SK-N-MC (cell line): ENCODE measurements at regions not wholly inside any gene's neighbourhood (a gene's known extent, or its start where the extent isn't known, plus 50 kb on each side); places are given as distances from the start of the nearest gene placed in this dataset.

Source experiments
- DNase-seq: peaks from one replicate; pipeline ENCODE4 v3.0.0-alpha.2; 2011; ENCODE audit warnings: low read depth, low spot score
- H3K27ac ChIP-seq: fragments of 200-600 bp; sonication (generic); 2 replicates; pipeline ENCODE4 v1.5.1; 2016; ENCODE audit warnings: mixed run types
- H3K36me3 ChIP-seq: fragments of 200-600 bp; sonication (generic); 2 replicates; pipeline ENCODE4 v1.6.1; 2017; ENCODE audit warnings: antibody characterized with exemption, low read length, mixed read lengths; ENCODE audit not compliant: insufficient read depth
- H3K4me3 ChIP-seq: fragments of 200-600 bp; sonication (generic); 2 replicates; pipeline ENCODE4 v1.5.1; 2016
- H3K9ac ChIP-seq: fragments of 200-600 bp; sonication (generic); 2 replicates; pipeline ENCODE4 v1.8.0; 2017; ENCODE audit warnings: mixed run types, mixed read lengths; ENCODE audit not compliant: insufficient read length
- H3K9me3 ChIP-seq: fragments of 200-600 bp; sonication (generic); 2 replicates; pipeline ENCODE4 v1.6.1; 2017; ENCODE audit warnings: low read depth, mild to moderate bottlenecking, antibody characterized with exemption, low read length, moderate library complexity, mixed read lengths
- EZH2 ChIP-seq: fragments of 200-600 bp; sonication (generic); IDR thresholded peaks from one replicate; pipeline ENCODE4 v1.6.1; 2017; ENCODE audit warnings: antibody characterized with exemption
- FOXP2 ChIP-seq: optimal IDR thresholded peaks from 2 replicates; pipeline ENCODE3; 2011; ENCODE audit warnings: mild to moderate bottlenecking, moderate library complexity; ENCODE audit not compliant: insufficient read depth; ENCODE audit errors: extremely low read length, control extremely low read depth
- POLR2AphosphoS5 ChIP-seq: IDR thresholded peaks from 2 replicates; pipeline ENCODE4 v1.6.1; 2012; ENCODE audit warnings: mild to moderate bottlenecking, low read depth, low read length, borderline replicate concordance

- Histone ChIP-seq H3K27ac (no peak overlapping the region), H3K36me3 (no peaks in the 10 kb centered on the region), H3K4me3 (no peak overlapping the region), H3K9ac (no peak overlapping the region), H3K9me3 (no peaks in the 10 kb centered on the region)
- no peak for DNase-seq
- TF ChIP-seq EZH2, result no peak
Observed at GRCh38 chr11:116466801-116467200, 306.0 kb downstream of the BUD13 start.

- TF ChIP-seq FOXP2 (no peak), POLR2AphosphoS5 (no peak), EZH2 (no peak)
- Histone ChIP-seq H3K4me3 (no peak overlapping the region), H3K36me3 (no peaks in the 10 kb centered on the region), H3K9me3 (no peaks in the 10 kb centered on the region), H3K9ac (no peak overlapping the region), H3K27ac (no peak overlapping the region)
- no peak for DNase-seq
Observed at GRCh38 chr11:116466191-116466590, 306.6 kb downstream of the BUD13 start.

- no peak overlapping the region for H3K9ac ChIP-seq
- no peak overlapping the region for H3K4me3 ChIP-seq
- H3K27ac ChIP-seq, result no peak overlapping the region
- DNase-seq, result no peak
- H3K9me3 ChIP-seq, result no peaks in the 10 kb centered on the region
- no peak for TF ChIP-seq FOXP2
- no peak for TF ChIP-seq EZH2
- no peak for TF ChIP-seq POLR2AphosphoS5
- H3K36me3 ChIP-seq, result no peaks in the 10 kb centered on the region
Observed at GRCh38 chr11:116465056-116465455, 307.7 kb downstream of the BUD13 start.

GRCh38 chr11:116461789-116462188 is 311.0 kb downstream of the BUD13 start:
- TF ChIP-seq EZH2, result no peak
- TF ChIP-seq POLR2AphosphoS5, result no peak
- no peak for TF ChIP-seq FOXP2
- no peaks in the 10 kb centered on the region for H3K9me3 ChIP-seq
- DNase-seq, result no peak
- H3K27ac ChIP-seq, result no peak overlapping the region
- no peaks in the 10 kb centered on the region for H3K36me3 ChIP-seq
- no peak overlapping the region for H3K9ac ChIP-seq
- no peak overlapping the region for H3K4me3 ChIP-seq

GRCh38 chr11:116460156-116460920 is 312.4 kb downstream of the BUD13 start:
- Histone ChIP-seq H3K9ac (no peak overlapping the region), H3K36me3 (no peaks in the 10 kb centered on the region), H3K4me3 (no peak overlapping the region), H3K27ac (no peak overlapping the region), H3K9me3 (no peaks in the 10 kb centered on the region)
- no peak for DNase-seq
- TF ChIP-seq EZH2 (no peak), FOXP2 (no peak), POLR2AphosphoS5 (no peak)

- no peak overlapping the region for H3K4me3 ChIP-seq
- no peak overlapping the region for H3K27ac ChIP-seq
- TF ChIP-seq EZH2 (no peak), FOXP2 (no peak), POLR2AphosphoS5 (no peak)
- no peak overlapping the region for H3K9ac ChIP-seq
- no peak for DNase-seq
- no peaks in the 10 kb centered on the region for H3K9me3 ChIP-seq
- no peaks in the 10 kb centered on the region for H3K36me3 ChIP-seq
Observed at GRCh38 chr11:116459185-116460045, 313.4 kb downstream of the BUD13 start.

GRCh38 chr11:116458546-116458945 is 314.2 kb downstream of the BUD13 start:
- no peak for DNase-seq
- no peaks in the 10 kb centered on the region for H3K36me3 ChIP-seq
- no peaks in the 10 kb centered on the region for H3K9me3 ChIP-seq
- TF ChIP-seq POLR2AphosphoS5 (no peak), EZH2 (no peak), FOXP2 (no peak)
- no peak overlapping the region for H3K4me3 ChIP-seq
- no peak overlapping the region for H3K9ac ChIP-seq
- H3K27ac ChIP-seq, result no peak overlapping the region

- TF ChIP-seq POLR2AphosphoS5 (no peak), EZH2 (no peak), FOXP2 (no peak)
Observed at GRCh38 chr11:116457336-116458007, 315.3 kb downstream of the BUD13 start.

More at GRCh38 chr11:116457336-116458007, 315.3 kb downstream of the BUD13 start:
- H3K9ac ChIP-seq, result no peak overlapping the region
- no peaks in the 10 kb centered on the region for H3K36me3 ChIP-seq
- no peak overlapping the region for H3K4me3 ChIP-seq
- no peaks in the 10 kb centered on the region for H3K9me3 ChIP-seq
- H3K27ac ChIP-seq, result no peak overlapping the region
- DNase-seq, result no peak
